PC-3 (cell line): ENCODE measurements at regions not wholly inside any gene's neighbourhood (a gene's known extent, or its start where the extent isn't known, plus 50 kb on each side); places are given as distances from the start of the nearest gene placed in this dataset.
"Not testable (repeated sequence)": the region's sequence is repeated elsewhere in the genome, so short reads cannot be mapped to it uniquely, and the experiment has no call there.

ENCODE experiments used
- ATAC-seq: fragments of 200-7000 bp; cut with Tn5 transposase; 2 replicates; pipeline ENCODE4 v1.9.1; 2020; ENCODE audit warnings: mild to moderate bottlenecking, moderate library complexity
- BruUV-seq: library from RNA; stranded (reverse); fragments of 400-500 nt; replicated peaks from 2 replicates; lab custom pipeline; 2021; lab: Mats Ljungman, UMichigan
- CTCF ChIA-PET: fragments of 300-600 bp; sonication (Branson Sonifier 250); formaldehyde crosslinking; loops from one replicate; lab custom pipeline; 2022; ENCODE audit warnings: antibody characterized with exemption; lab: Charles Lee
- POLR2A ChIA-PET: fragments of 300-600 bp; sonication (Branson Sonifier 250); formaldehyde crosslinking; loops from one replicate; lab custom pipeline; 2022; ENCODE audit warnings: antibody characterized with exemption; ENCODE audit not compliant: unreplicated experiment; lab: Charles Lee
- DNase-seq: peaks from one replicate; pipeline ENCODE4 v3.0.0-alpha.2; 2015
- H2AFZ ChIP-seq: fragments of 300-600 bp; sonication (generic); 2 replicates; pipeline ENCODE4 v1.6.0; 2016; ENCODE audit warnings: antibody characterized with exemption, low read length
- H3F3A ChIP-seq: fragments of 300-600 bp; sonication (generic); one replicate; pipeline ENCODE4 v1.6.0; 2017; ENCODE audit warnings: antibody characterized with exemption, low read length, control low read depth, mild to moderate bottlenecking; ENCODE audit not compliant: unreplicated experiment
- H3K27ac ChIP-seq: fragments of 300-600 bp; sonication (generic); 2 replicates; pipeline ENCODE4 v1.5.1; 2016; ENCODE audit warnings: mild to moderate bottlenecking, low read length
- H3K27me3 ChIP-seq: fragments of 300-600 bp; sonication (generic); 2 replicates; pipeline ENCODE4 v1.6.1; 2016; ENCODE audit warnings: low read length, mixed read lengths
- H3K36me3 ChIP-seq: fragments of 300-600 bp; sonication (generic); 2 replicates; pipeline ENCODE4 v1.6.1; 2016; ENCODE audit warnings: low read depth, mixed run types, low read length, mixed read lengths
- H3K4me1 ChIP-seq: fragments of 300-600 bp; sonication (generic); 2 replicates; pipeline ENCODE4 v1.5.1; 2016; ENCODE audit warnings: low read length; ENCODE audit not compliant: insufficient read depth
- H3K4me2 ChIP-seq: fragments of 300-600 bp; sonication (generic); 2 replicates; pipeline ENCODE4 v1.6.0; 2016; ENCODE audit warnings: low read length
- H3K4me3 ChIP-seq: fragments of 300-600 bp; sonication (generic); 2 replicates; pipeline ENCODE4 v1.5.1; 2016; ENCODE audit warnings: mild to moderate bottlenecking, low read length, mixed read lengths
- H3K79me2 ChIP-seq: fragments of 300-600 bp; sonication (generic); 2 replicates; pipeline ENCODE4 v1.6.1; 2017; ENCODE audit warnings: low read length, mixed read lengths
- H3K9ac ChIP-seq: fragments of 300-600 bp; sonication (generic); 2 replicates; pipeline ENCODE4 v1.6.0; 2016; ENCODE audit warnings: mild to moderate bottlenecking, low read length
- H3K9me2 ChIP-seq: fragments of 300-600 bp; sonication (generic); replicated peaks from 2 replicates; pipeline ENCODE4 v1.6.1; 2016; ENCODE audit warnings: mixed run types, low read length, mixed read lengths
- H3K9me3 ChIP-seq: fragments of 300-600 bp; sonication (generic); 2 replicates; pipeline ENCODE4 v1.6.1; 2016; ENCODE audit warnings: low read length, mixed read lengths
- H4K20me1 ChIP-seq: fragments of 300-600 bp; sonication (generic); 2 replicates; pipeline ENCODE4 v1.6.1; 2016; ENCODE audit warnings: low read length, mixed read lengths
- EZH2 ChIP-seq: fragments of 300-600 bp; sonication (generic); IDR thresholded peaks from one replicate; pipeline ENCODE4 v1.6.1; 2017; ENCODE audit warnings: antibody characterized with exemption, mild to moderate bottlenecking, low read length; ENCODE audit not compliant: unreplicated experiment
- EZH2phosphoT487 ChIP-seq: fragments of 300-600 bp; sonication (generic); IDR thresholded peaks from 2 replicates; pipeline ENCODE4 v1.6.1; 2018; ENCODE audit warnings: mild to moderate bottlenecking, antibody characterized with exemption, low read length, borderline replicate concordance
- intact Hi-C: fragments of 100-400 bp; cut with micrococcal nuclease; formaldehyde crosslinking; loops from 2 replicates; pipeline ENCODE4 v1.9.0; 2023
- TF ChIP-seq, protein P1 (sequence below): fragments of 300-600 bp; sonication (generic); conservative IDR thresholded peaks from 2 replicates; pipeline ENCODE4 v1.5.1; 2017; ENCODE audit warnings: antibody characterized with exemption, low read depth, mild to moderate bottlenecking, low read length

DNA sequence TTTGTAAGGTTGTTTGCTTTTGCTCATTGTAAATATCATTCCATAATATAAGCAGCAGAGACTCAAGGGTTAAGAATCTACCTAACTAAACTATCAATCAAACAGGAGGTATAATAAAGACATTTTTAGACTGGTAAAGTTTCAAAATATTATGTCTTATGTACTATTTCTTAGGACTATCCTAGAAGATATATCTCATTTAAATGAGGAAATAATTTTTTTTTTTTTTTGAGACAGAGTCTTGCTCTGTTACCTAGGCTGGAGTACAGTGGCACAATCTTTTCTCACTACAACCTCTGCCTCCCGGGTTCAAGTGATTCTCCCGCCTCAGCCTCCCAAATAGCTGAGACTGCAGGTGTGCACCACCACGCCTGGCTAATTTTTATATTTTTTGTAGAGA, 80.9 kb upstream of the PARD3 start:
- CTCF ChIA-PET, result no interaction called here
- TF ChIP-seq EZH2, result no peak
- TF ChIP-seq, protein P1, sequence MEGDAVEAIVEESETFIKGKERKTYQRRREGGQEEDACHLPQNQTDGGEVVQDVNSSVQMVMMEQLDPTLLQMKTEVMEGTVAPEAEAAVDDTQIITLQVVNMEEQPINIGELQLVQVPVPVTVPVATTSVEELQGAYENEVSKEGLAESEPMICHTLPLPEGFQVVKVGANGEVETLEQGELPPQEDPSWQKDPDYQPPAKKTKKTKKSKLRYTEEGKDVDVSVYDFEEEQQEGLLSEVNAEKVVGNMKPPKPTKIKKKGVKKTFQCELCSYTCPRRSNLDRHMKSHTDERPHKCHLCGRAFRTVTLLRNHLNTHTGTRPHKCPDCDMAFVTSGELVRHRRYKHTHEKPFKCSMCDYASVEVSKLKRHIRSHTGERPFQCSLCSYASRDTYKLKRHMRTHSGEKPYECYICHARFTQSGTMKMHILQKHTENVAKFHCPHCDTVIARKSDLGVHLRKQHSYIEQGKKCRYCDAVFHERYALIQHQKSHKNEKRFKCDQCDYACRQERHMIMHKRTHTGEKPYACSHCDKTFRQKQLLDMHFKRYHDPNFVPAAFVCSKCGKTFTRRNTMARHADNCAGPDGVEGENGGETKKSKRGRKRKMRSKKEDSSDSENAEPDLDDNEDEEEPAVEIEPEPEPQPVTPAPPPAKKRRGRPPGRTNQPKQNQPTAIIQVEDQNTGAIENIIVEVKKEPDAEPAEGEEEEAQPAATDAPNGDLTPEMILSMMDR, result no peak
- no peak for TF ChIP-seq EZH2phosphoT487
- ATAC-seq, result no peak

DNA sequence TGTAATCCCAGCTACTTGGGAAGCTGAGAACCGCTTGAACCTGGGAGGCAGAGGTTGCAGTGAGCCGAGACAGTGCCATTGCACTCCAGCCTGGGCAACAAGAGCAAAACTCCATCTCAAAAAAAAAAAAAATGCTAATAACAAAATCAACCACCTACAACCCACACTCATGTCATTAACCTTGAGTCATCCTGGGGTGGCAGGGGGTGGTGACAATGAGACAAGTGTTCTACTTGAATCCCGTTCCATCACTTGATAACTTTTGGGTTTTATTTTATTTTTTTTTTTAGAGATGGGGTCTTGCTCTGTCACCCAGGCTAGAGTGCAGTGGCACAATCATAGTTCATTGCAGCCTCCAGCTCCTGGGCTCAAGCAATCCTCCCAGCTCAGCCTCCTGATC, 80.0 kb upstream of the PARD3 start:
- intact Hi-C loops, BruUV-seq, H3K4me1 ChIP-seq, H2AFZ ChIP-seq, POLR2A ChIA-PET, H3F3A ChIP-seq, CTCF ChIA-PET, H4K20me1 ChIP-seq, H3K9me3 ChIP-seq, H3K9me2 ChIP-seq, H3K4me2 ChIP-seq, H3K27me3 ChIP-seq, H3K27ac ChIP-seq, DNase-seq, H3K79me2 ChIP-seq, H3K9ac ChIP-seq, H3K36me3 ChIP-seq, ATAC-seq, H3K4me3 ChIP-seq: not testable (repeated sequence)

More for the DNA sequence above, 80.9 kb upstream of the PARD3 start:
- POLR2A ChIA-PET, result no interaction called here
- Histone ChIP-seq H3K4me1 (no peaks in the 10 kb centered on the region), H3K79me2 (no peaks in the 10 kb centered on the region), H3K4me3 (no peak overlapping the region), H3K36me3 (no peaks in the 10 kb centered on the region), H3K27ac (no peak overlapping the region), H3F3A (no peaks in the 10 kb centered on the region), H2AFZ (no peak overlapping the region), H4K20me1 (no peaks in the 10 kb centered on the region), H3K4me2 (no peak overlapping the region), H3K9me3 (no peaks in the 10 kb centered on the region), H3K9ac (no peak overlapping the region), H3K9me2 (no peaks in the 10 kb centered on the region), H3K27me3 (no peaks in the 10 kb centered on the region)
- intact Hi-C loops, result no loop called here
- DNase-seq, result no peak
- no TSS peak for BruUV-seq

DNA sequence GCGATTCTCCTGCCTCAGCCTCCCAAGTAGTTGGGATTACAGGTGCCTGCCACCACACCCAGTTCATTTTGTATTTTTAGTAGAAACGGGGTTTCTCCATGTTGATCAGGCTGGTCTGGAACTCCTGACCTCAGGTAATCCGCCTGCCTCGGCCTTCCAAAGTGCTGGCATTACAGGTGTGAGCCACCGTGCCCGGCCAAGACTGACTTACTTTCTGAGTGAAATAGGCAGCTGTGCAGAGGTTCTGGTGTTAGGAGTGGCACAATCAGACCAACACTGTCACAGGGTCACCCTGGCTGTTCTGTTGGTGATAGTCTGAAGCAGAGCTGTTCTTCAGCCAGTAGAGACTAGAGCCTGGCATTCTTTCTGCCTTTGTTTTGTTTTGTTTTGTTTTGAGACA, 77.4 kb upstream of the PARD3 start:
- H3K36me3 ChIP-seq, H3K9ac ChIP-seq, H3K27ac ChIP-seq, H3K27me3 ChIP-seq, H3K9me3 ChIP-seq, DNase-seq, H3K79me2 ChIP-seq, ATAC-seq, CTCF ChIA-PET, H3K9me2 ChIP-seq, H3F3A ChIP-seq, H4K20me1 ChIP-seq, H2AFZ ChIP-seq, POLR2A ChIA-PET, H3K4me3 ChIP-seq, intact Hi-C loops, BruUV-seq, H3K4me2 ChIP-seq: not testable (repeated sequence)
- peaks cover 10% of the 10 kb centered on the region for H3K4me1 ChIP-seq

DNA sequence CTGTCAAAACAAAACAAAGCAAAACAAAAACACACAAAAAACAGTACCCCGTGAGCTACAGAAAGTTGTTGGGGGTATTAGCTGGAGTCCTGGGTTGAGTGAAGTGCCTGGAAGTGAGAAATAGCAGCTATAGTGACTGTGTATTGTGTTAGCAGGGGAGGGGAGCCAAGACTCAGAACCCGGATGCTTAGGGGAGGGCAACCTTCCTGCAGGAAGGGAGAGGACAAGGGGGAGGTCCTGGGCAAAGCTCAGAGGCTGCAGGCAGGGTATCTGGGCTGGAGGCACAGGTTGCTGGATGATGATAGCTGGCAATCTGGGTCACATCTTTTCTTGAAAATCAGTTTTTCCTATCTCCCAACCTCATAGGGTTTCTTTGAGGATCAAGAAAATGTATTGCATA, 75.8 kb upstream of the PARD3 start:
- H3K4me2 ChIP-seq, result no peak overlapping the region
- no peaks in the 10 kb centered on the region for H3K9me3 ChIP-seq
- no TSS peak for BruUV-seq
- ATAC-seq, result peak; percentile 39
- no peak overlapping the region for H2AFZ ChIP-seq
- CTCF ChIA-PET, result no interaction called here
- no peak overlapping the region for H3K4me3 ChIP-seq
- H3K27me3 ChIP-seq, result no peaks in the 10 kb centered on the region
- intact Hi-C loops, result no loop called here
- POLR2A ChIA-PET, result interaction anchor here (0.6 kb wide), 1 partner anchor 60 kb away, joined by 3 read pairs; no protein-coding TSS in a partner anchor
- no peaks in the 10 kb centered on the region for H3K36me3 ChIP-seq
- H3K4me1 ChIP-seq, result peaks cover 12% of the 10 kb centered on the region
- no peaks in the 10 kb centered on the region for H4K20me1 ChIP-seq
- no peak for DNase-seq
- H3K27ac ChIP-seq, result no peak overlapping the region
- TF ChIP-seq, protein P1, result no peak
- no peak for TF ChIP-seq EZH2phosphoT487
- no peak for TF ChIP-seq EZH2
- no peaks in the 10 kb centered on the region for H3K79me2 ChIP-seq
- no peak overlapping the region for H3K9ac ChIP-seq
- no peaks in the 10 kb centered on the region for H3K9me2 ChIP-seq
- H3F3A ChIP-seq, result no peaks in the 10 kb centered on the region
